ENCODE measurements at regions not wholly inside any gene's neighbourhood (a gene's known extent, or its start where the extent isn't known, plus 50 kb on each side); places are given as distances from the start of the nearest gene placed in this dataset.

GRCh38 chr12:3994500-3994899 is 121.3 kb upstream of the PARP11 start:
- no peak for DNase-seq (ENCODE audit: low read depth)
- TF ChIP-seq CTCF (IDR thresholded peaks at IDR 0.05; ENCODE audit: insufficient read depth, low read depth, low read length): no peak
- no peak overlapping the region for H3K4me3 ChIP-seq (ENCODE audit: low read depth, low read length)

DNA sequence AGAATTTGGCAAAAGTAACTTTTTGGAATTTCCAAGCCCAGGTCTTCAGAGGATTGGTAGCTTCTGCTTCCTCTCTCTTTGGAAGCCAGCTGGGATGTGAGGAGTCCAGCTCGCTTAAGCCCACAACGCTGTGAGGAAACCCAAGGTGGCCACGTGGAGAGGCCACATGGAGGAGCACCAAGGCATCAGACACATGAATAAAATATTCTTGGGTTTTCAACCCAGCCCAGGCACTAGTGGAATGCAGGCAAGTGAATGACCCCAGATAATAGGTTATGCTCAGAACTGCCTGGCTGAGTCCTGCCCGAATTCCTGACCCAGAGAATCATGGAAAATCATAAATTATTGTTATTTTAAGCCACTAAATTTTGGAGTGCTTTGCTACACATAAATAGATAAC is 119.7 kb upstream of the PARP11 start:
- no peak for TF ChIP-seq CTCF (IDR thresholded peaks at IDR 0.05; ENCODE audit: insufficient read depth, low read depth, low read length)
- H3K4me3 ChIP-seq (ENCODE audit: low read depth, low read length): no peak overlapping the region
- no peak for DNase-seq (ENCODE audit: low read depth)

GRCh38 chr12:3991798-3992580 is 118.8 kb upstream of the PARP11 start:
- no peak overlapping the region for H3K4me3 ChIP-seq (ENCODE audit: low read depth, low read length)
- no peak for TF ChIP-seq CTCF (IDR thresholded peaks at IDR 0.05; ENCODE audit: insufficient read depth, low read depth, low read length)
- DNase-seq (ENCODE audit: low read depth): no peak

DNA sequence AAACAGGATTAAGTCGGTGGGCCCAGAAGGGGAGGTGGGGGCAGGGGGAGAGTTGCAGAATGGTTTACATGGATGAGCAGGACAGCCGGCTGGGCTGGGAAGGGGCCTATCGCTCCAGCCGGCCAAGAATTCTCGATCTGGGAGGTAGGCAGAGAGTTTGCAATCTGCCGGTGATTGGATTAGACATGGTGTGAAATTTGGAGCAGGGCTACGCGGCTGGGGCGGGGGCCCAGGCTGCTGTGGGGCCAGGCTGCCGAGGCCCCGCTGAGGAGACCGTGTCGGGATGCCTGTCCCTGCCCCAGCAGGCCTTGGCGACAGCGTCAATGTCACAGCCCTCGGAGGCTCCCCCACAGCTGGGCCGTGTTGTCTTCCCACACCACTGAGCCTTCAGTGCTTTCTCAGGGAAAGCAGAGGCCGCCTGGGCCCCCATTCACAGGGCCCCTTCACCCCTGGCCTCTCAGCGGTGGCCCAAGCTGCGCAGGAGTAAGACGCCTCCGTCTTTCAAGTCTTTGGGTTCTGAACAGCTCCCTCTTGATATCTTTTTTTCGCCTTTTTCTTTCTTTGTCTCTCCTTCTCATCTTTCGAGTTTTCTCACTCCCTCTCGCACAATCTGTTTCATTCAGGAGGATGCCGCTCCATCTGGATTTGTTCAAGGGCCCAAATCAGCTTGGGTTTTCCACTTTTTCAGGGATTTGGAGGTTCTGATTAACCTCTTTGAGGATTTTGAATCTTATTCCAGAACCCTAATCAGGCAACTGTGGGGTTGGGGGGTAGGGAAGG is 117.5 kb upstream of the PARP11 start:
- no peak overlapping the region for H3K4me3 ChIP-seq (ENCODE audit: low read depth, low read length)

DNA sequence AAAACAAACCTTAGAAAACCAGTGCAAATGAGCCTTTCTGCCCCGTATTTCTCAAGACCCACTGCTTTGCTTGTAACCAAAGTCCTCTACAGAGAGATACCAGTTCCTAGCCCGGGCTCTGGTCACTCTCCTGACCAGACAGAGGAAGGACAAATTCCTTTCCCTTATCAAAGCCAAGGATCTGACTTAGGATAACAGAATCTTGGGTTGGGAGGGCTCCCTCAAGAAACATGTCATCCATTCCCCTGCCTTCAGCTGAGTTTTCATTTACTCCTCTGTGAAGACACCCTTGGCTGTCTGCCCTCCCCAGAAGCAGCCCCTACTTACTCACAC is 116.0 kb upstream of the PARP11 start:
- no peak for TF ChIP-seq CTCF (IDR thresholded peaks at IDR 0.05; ENCODE audit: insufficient read depth, low read depth, low read length)
- DNase-seq (ENCODE audit: low read depth): no peak
- no peak overlapping the region for H3K4me3 ChIP-seq (ENCODE audit: low read depth, low read length)

More for the DNA sequence above, 117.5 kb upstream of the PARP11 start:
- no peak for DNase-seq (ENCODE audit: low read depth)
- TF ChIP-seq CTCF (IDR thresholded peaks at IDR 0.05; ENCODE audit: insufficient read depth, low read depth, low read length): no peak

DNA sequence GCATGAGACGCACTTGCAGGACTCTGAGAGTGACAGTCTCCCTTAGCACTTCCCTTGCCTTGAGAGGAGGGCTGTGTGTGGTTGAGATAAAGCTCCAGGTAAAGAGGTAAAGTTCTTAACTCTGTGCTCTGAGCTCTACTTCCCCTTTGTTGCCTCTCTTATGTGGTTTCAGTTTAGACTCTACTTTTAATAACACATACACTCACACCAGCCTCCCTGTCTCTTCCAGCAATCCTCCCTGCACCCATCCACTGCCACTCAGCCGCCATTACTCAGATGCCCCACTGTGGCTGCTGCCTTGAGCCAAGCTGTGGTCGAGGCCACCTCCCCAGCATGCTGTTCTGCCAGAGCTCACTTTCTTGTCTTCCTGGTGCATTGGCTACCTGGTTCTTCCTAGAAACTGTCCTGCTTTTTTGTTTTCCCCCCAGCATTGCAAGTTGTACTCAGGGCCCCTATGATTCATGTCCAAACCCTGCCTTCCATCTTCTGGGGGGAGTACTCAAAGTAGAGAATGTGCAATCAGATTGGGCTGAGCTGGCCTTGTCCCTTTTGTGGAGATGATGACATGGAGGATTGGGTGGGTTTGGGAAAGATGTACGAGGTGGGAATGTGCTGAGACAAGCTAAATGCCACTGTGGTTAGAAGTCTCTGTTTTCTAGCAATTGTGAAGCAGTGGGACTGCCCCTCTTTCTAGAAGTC is 115.5 kb upstream of the PARP11 start:
- no peak for DNase-seq (ENCODE audit: low read depth)
- TF ChIP-seq CTCF (IDR thresholded peaks at IDR 0.05; ENCODE audit: insufficient read depth, low read depth, low read length): no peak
- H3K4me3 ChIP-seq (ENCODE audit: low read depth, low read length): no peak overlapping the region
